SK-N-SH (cell line): ENCODE measurements at regions not wholly inside any gene's neighbourhood (a gene's known extent, or its start where the extent isn't known, plus 50 kb on each side); places are given as distances from the start of the nearest gene placed in this dataset.

Experiments
- CTCF ChIA-PET: fragments of 300-600, 350-600 bp; formaldehyde crosslinking; extraction: SDS; loops from one replicate; lab custom pipeline; 2021; lab: Yijun Ruan, JAX
- POLR2A ChIA-PET: fragments of 350-600 bp; sonication (Branson Sonifier 250); formaldehyde crosslinking; extraction: SDS; loops from one replicate; lab custom pipeline; 2020; ENCODE audit warnings: antibody characterized with exemption, inconsistent platforms; lab: Yijun Ruan, JAX
- DNase-seq: peaks from one replicate; pipeline ENCODE4 v3.0.0; 2012
- H2AFZ ChIP-seq: fragments of 200-600 bp; sonication (generic); 2 replicates; pipeline ENCODE4 v1.8.1; 2016; ENCODE audit warnings: antibody characterized with exemption, mild to moderate bottlenecking, low read depth
- H3F3A ChIP-seq: fragments of 200-600 bp; sonication (generic); replicated peaks from 2 replicates; pipeline ENCODE3; 2016; ENCODE audit warnings: antibody characterized with exemption, mild to moderate bottlenecking; ENCODE audit not compliant: insufficient read depth
- H3K27ac ChIP-seq, 2 experiments: fragments of 200-500 bp in 1 of 2; fragments of 200-600 bp in 1 of 2; sonication (Bioruptor generic) in 1 of 2; sonication (generic), shearing (Covaris generic) in 1 of 2; 2 replicates each; pipeline versions ENCODE4 v1.5.1 to v1.6.1; 2014 to 2016; ENCODE audit warnings: low read depth in 2 of 2, inconsistent platforms in 1 of 2, low read length in 1 of 2, mild to moderate bottlenecking in 1 of 2, mixed read lengths in 1 of 2
- H3K27me3 ChIP-seq: fragments of 200-600 bp; sonication (generic), shearing (Covaris generic); 2 replicates; pipeline ENCODE4 v1.6.1; 2016; ENCODE audit warnings: mixed run types; ENCODE audit not compliant: insufficient read depth
- H3K36me3 ChIP-seq, 2 experiments: fragments of 200-500 bp in 1 of 2; fragments of 200-600 bp in 1 of 2; sonication (Bioruptor generic) in 1 of 2; sonication (generic) in 1 of 2; replicated peaks in 1 of 2; 2 replicates each; pipeline versions ENCODE3 to v1.5.1; 2014 to 2016; ENCODE audit warnings: low read length in 1 of 2, mild to moderate bottlenecking in 1 of 2; ENCODE audit not compliant: insufficient read depth in 2 of 2, control insufficient read depth in 1 of 2
- H3K4me1 ChIP-seq, 2 experiments: fragments of 200-500 bp in 1 of 2; fragments of 200-600 bp in 1 of 2; sonication (Bioruptor generic) in 1 of 2; sonication (generic), shearing (Covaris generic) in 1 of 2; 2 replicates each; pipeline versions ENCODE4 v1.5.1 to v1.6.1; 2014 to 2016; ENCODE audit warnings: low read depth in 1 of 2, low read length in 1 of 2, mixed run types in 1 of 2; ENCODE audit not compliant: insufficient read depth in 2 of 2, control insufficient read depth in 1 of 2
- H3K4me2 ChIP-seq: fragments of 200-600 bp; sonication (generic), shearing (Covaris generic); 2 replicates; pipeline ENCODE4 v1.6.1; 2017; ENCODE audit warnings: mixed run types
- H3K4me3 ChIP-seq, 2 experiments: fragments of 200-500 bp in 1 of 2; fragments of 200-600 bp in 1 of 2; sonication (Bioruptor generic) in 1 of 2; sonication (generic), shearing (Covaris generic) in 1 of 2; 2 replicates each; pipeline versions ENCODE4 v1.5.1 to v1.8.1; 2014 to 2016; ENCODE audit warnings: low read depth in 2 of 2, inconsistent platforms in 1 of 2, low read length in 1 of 2, mild to moderate bottlenecking in 1 of 2, mixed read lengths in 1 of 2, moderate library complexity in 1 of 2
- H3K79me2 ChIP-seq: fragments of 200-600 bp; sonication (generic); 2 replicates; pipeline ENCODE4 v1.8.1; 2017; ENCODE audit warnings: mild to moderate bottlenecking; ENCODE audit not compliant: insufficient read depth
- H3K9ac ChIP-seq: fragments of 200-600 bp; sonication (generic); 2 replicates; pipeline ENCODE4 v1.6.1; 2017; ENCODE audit warnings: mixed run types
- H3K9me2 ChIP-seq: fragments of 200-600 bp; sonication (generic); 2 replicates; pipeline ENCODE4 v1.6.1; 2017; ENCODE audit warnings: mixed run types
- H3K9me3 ChIP-seq: fragments of 200-600 bp; sonication (generic); 2 replicates; pipeline ENCODE4 v1.6.1; 2017; ENCODE audit warnings: mixed run types, mild to moderate bottlenecking, moderate library complexity
- H4K20me1 ChIP-seq: fragments of 200-600 bp; sonication (generic); 2 replicates; pipeline ENCODE4 v1.6.1; 2017; ENCODE audit warnings: mild to moderate bottlenecking, mixed run types; ENCODE audit not compliant: insufficient read depth
- FOSL2 ChIP-seq: IDR thresholded peaks from 2 replicates; pipeline ENCODE4 v1.4.0; 2012; ENCODE audit warnings: low read depth, mild to moderate bottlenecking, moderate library complexity, borderline replicate concordance
- IRF3 ChIP-seq: fragments of 150-350 bp; IDR thresholded peaks from 2 replicates; pipeline ENCODE4 v1.6.1; 2016; ENCODE audit warnings: mild to moderate bottlenecking, low read depth, low read length
- TCF12 ChIP-seq: IDR thresholded peaks from 2 replicates; pipeline ENCODE4 v1.4.0; 2012
- TEAD4 ChIP-seq: IDR thresholded peaks from 2 replicates; pipeline ENCODE4 v1.4.0; 2012; ENCODE audit warnings: mild to moderate bottlenecking, borderline replicate concordance; ENCODE audit not compliant: insufficient read depth
- YY1 ChIP-seq: IDR thresholded peaks from 2 replicates; pipeline ENCODE4 v1.4.0; 2012; ENCODE audit warnings: low read depth, mild to moderate bottlenecking
- WGBS: methylation state at CpG from one replicate; pipeline ENCODE4 v1.1.6; 2017; ENCODE audit warnings: low lambda C conversion rate; 5-methylcytosine and 5-hydroxymethylcytosine counted together
- TF ChIP-seq, protein P1 (sequence below): IDR thresholded peaks from 2 replicates; pipeline ENCODE4 v1.4.0; 2012; ENCODE audit warnings: low read depth
- TF ChIP-seq, protein P2 (sequence below): IDR thresholded peaks from 2 replicates; pipeline ENCODE4 v1.6.1; 2012; ENCODE audit warnings: mild to moderate bottlenecking, low read depth, low read length, moderate library complexity
- TF ChIP-seq, protein P3 (sequence below): IDR thresholded peaks from 2 replicates; pipeline ENCODE4; 2012

GRCh38 chr19:28066988-28067387, 1146.0 kb downstream of the UQCRFS1 start:
- no peaks in the 10 kb centered on the region for H3K4me1 ChIP-seq
- CTCF ChIA-PET = no interaction called here
- POLR2A ChIA-PET = no interaction called here
- no peak overlapping the region for H3K9ac ChIP-seq
- H3K79me2 ChIP-seq = no peaks in the 10 kb centered on the region
- no peaks in the 10 kb centered on the region for H3K9me2 ChIP-seq
- no peak overlapping the region for H3K4me3 ChIP-seq
- no peak overlapping the region for H3K27ac ChIP-seq
- H3F3A ChIP-seq = no peaks in the 10 kb centered on the region
- TF ChIP-seq, protein P1, sequence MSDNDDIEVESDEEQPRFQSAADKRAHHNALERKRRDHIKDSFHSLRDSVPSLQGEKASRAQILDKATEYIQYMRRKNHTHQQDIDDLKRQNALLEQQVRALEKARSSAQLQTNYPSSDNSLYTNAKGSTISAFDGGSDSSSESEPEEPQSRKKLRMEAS = no peak
- TF ChIP-seq TEAD4 (no peak), FOSL2 (no peak)
- TF ChIP-seq, protein P2, sequence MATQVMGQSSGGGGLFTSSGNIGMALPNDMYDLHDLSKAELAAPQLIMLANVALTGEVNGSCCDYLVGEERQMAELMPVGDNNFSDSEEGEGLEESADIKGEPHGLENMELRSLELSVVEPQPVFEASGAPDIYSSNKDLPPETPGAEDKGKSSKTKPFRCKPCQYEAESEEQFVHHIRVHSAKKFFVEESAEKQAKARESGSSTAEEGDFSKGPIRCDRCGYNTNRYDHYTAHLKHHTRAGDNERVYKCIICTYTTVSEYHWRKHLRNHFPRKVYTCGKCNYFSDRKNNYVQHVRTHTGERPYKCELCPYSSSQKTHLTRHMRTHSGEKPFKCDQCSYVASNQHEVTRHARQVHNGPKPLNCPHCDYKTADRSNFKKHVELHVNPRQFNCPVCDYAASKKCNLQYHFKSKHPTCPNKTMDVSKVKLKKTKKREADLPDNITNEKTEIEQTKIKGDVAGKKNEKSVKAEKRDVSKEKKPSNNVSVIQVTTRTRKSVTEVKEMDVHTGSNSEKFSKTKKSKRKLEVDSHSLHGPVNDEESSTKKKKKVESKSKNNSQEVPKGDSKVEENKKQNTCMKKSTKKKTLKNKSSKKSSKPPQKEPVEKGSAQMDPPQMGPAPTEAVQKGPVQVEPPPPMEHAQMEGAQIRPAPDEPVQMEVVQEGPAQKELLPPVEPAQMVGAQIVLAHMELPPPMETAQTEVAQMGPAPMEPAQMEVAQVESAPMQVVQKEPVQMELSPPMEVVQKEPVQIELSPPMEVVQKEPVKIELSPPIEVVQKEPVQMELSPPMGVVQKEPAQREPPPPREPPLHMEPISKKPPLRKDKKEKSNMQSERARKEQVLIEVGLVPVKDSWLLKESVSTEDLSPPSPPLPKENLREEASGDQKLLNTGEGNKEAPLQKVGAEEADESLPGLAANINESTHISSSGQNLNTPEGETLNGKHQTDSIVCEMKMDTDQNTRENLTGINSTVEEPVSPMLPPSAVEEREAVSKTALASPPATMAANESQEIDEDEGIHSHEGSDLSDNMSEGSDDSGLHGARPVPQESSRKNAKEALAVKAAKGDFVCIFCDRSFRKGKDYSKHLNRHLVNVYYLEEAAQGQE = no peak
- 24% methylated on average over 6 of the region's 8 CpGs for WGBS
- no peaks in the 10 kb centered on the region for H3K27me3 ChIP-seq
- H4K20me1 ChIP-seq = no peaks in the 10 kb centered on the region
- no peak overlapping the region for H2AFZ ChIP-seq
- no peak overlapping the region for H3K4me2 ChIP-seq
- DNase-seq = no peak
- no peaks in the 10 kb centered on the region for H3K9me3 ChIP-seq
- H3K36me3 ChIP-seq = no peaks in the 10 kb centered on the region

DNA sequence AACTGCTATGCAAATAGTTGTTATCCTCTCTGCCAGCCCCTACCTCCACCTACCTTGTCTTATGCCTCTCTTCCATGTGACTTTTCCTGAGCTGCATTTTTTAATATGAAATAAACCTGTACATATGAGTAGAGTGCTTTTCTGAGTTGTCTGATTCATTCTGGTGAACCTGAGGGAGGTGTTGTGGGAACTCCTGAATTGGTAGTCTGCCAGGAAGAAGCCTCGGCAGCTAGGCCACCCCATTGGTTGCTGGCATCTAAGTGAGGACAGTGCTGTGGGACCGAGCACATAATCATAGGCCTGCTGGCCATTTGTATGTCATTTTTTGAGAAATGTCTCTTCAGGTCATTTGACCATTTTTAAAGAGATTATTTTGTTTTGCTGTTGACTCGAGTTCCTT, 1146.8 kb downstream of the UQCRFS1 start:
- H3K9me2 ChIP-seq = no peaks in the 10 kb centered on the region
- POLR2A ChIA-PET = no interaction called here
- H2AFZ ChIP-seq = no peak overlapping the region
- no peaks in the 10 kb centered on the region for H3K9me3 ChIP-seq
- no peak overlapping the region for H3K4me3 ChIP-seq
- H3K4me2 ChIP-seq = no peak overlapping the region
- no peaks in the 10 kb centered on the region for H3K79me2 ChIP-seq
- WGBS = 1% methylated on average over 3 of the region's 3 CpGs
- no peaks in the 10 kb centered on the region for H3K27me3 ChIP-seq
- no peak overlapping the region for H3K9ac ChIP-seq
- no peaks in the 10 kb centered on the region for H3F3A ChIP-seq
- TF ChIP-seq, protein P3, sequence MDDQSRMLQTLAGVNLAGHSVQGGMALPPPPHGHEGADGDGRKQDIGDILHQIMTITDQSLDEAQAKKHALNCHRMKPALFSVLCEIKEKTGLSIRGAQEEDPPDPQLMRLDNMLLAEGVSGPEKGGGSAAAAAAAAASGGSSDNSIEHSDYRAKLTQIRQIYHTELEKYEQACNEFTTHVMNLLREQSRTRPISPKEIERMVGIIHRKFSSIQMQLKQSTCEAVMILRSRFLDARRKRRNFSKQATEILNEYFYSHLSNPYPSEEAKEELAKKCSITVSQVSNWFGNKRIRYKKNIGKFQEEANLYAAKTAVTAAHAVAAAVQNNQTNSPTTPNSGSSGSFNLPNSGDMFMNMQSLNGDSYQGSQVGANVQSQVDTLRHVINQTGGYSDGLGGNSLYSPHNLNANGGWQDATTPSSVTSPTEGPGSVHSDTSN = no peak
- TF ChIP-seq TCF12 (no peak), TEAD4 (no peak), YY1 (no peak), IRF3 (no peak)
- TF ChIP-seq, protein P2 = no peak
- TF ChIP-seq, all 33 proteins: peak for 0
- Histone ChIP-seq H3K4me1 (no peaks in the 10 kb centered on the region), H3K27ac (no peak overlapping the region), H3K36me3 (no peaks in the 10 kb centered on the region), H4K20me1 (no peaks in the 10 kb centered on the region)
- CTCF ChIA-PET = no interaction called here
- no peak for DNase-seq
